ENCODE measurements at regions not wholly inside any gene's neighbourhood (a gene's known extent, or its start where the extent isn't known, plus 50 kb on each side); places are given as distances from the start of the nearest gene placed in this dataset.
"Not testable (repeated sequence)": the region's sequence is repeated elsewhere in the genome, so short reads cannot be mapped to it uniquely, and the experiment has no call there.

- DNase-seq (ENCODE audit: low spot score); intact Hi-C loops (cut with DNase I): not testable (repeated sequence)
These were observed 125.3 kb downstream of the CD83 start for GRCh38 chr6:14242912-14243311.

- no peak for DNase-seq (ENCODE audit: low spot score)
- intact Hi-C loops (cut with DNase I): no loop called here
These were observed 126.0 kb downstream of the CD83 start for GRCh38 chr6:14243597-14243996.

GRCh38 chr6:14246876-14247275 is 129.3 kb downstream of the CD83 start:
- intact Hi-C loops (cut with DNase I): no loop called here
- DNase-seq (ENCODE audit: low spot score): no peak

- no peak for DNase-seq (ENCODE audit: low spot score)
- intact Hi-C loops (cut with DNase I): no loop called here
These were observed 133.0 kb downstream of the CD83 start for GRCh38 chr6:14250573-14250972.

DNA sequence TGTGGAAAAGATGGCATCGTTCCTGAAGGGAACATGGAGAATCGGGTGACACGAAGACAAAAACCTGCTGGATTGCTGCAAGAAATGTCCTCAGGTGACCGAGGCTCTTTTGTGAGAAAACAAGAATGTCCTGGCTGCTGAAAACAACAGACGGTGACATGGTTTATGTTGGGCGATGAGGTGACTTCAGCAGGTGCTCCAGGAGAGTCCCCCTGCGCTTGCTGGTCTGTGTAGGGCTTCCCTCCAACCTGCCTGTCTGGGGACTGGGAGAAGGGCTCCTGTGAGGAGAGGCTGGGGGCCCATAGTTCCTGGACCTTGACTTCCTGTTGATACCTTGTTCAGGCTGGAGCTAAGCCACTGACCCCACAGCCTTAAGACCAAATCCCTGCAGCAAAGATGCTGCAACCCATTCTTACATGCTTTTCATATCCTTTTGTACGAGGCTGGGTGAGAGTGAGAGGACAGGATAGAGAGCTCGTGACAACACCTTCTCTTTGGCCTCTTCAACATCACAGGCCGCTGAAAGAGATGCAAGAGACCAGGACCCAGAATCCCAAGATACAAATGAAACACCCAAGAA is 134.8 kb downstream of the CD83 start:
- no peak for DNase-seq (ENCODE audit: low spot score)
- intact Hi-C loops (cut with DNase I): no loop called here

DNA sequence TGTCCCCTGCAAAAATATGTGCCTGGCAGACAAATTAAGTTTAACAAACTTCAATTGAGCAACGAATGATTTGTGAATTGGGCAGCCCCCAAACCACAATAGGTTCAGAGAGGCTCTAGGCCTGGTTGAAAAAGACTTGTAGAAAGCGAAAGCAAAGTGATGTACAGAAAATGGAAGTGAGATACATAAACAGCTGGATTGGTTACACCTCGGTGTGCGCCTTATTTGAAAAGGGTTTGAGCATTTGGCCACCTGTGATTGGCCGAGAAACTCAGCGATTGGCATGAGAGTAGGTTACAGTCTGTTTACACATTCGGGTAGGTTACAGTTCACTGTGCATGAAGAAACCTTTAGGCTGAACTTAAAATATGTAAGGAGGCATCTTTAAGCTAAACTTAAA is 136.9 kb downstream of the CD83 start:
- intact Hi-C loops (cut with DNase I): no loop called here
- no peak for DNase-seq (ENCODE audit: low spot score)

DNA sequence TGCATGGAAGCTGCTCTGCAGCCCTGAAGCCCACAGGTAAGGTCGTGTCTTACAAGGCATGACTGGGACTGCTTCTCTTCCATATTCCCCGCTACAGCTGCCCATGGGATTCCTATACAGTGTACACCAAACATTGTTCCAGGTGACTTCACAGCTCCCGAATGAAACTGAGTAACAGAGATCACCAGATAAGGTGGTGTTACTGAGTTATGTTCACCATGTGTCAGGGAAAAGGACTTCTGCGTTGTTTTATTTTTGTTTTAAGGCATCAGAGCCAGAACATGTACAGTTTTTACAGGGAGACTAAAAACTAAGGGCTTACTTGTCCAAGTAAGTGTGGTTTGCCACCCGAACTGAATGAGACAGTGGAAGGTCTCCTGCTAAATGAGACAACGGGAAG is 138.3 kb downstream of the CD83 start:
- DNase-seq (ENCODE audit: low spot score): no peak
- intact Hi-C loops (cut with DNase I): no loop called here

DNA sequence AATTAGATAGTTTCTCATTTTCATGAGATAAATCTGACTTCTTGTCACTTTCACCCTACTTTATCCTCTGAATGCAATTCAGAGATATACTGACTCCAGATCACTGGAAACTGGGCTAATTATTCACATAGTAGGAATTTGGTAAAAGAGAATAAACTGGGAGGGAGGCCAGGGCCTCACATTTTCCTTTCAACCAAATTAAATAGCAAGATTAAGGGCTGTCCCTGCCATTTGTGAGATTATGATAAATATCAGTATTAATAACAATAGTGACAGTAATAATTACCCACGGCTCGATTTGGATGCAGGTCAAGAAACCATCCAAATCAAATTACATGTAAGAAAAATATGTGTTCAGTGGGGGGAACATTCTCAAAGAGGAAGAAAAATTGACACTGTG is 140.5 kb downstream of the CD83 start:
- intact Hi-C loops (cut with DNase I): no loop called here
- DNase-seq (ENCODE audit: low spot score): no peak

DNA sequence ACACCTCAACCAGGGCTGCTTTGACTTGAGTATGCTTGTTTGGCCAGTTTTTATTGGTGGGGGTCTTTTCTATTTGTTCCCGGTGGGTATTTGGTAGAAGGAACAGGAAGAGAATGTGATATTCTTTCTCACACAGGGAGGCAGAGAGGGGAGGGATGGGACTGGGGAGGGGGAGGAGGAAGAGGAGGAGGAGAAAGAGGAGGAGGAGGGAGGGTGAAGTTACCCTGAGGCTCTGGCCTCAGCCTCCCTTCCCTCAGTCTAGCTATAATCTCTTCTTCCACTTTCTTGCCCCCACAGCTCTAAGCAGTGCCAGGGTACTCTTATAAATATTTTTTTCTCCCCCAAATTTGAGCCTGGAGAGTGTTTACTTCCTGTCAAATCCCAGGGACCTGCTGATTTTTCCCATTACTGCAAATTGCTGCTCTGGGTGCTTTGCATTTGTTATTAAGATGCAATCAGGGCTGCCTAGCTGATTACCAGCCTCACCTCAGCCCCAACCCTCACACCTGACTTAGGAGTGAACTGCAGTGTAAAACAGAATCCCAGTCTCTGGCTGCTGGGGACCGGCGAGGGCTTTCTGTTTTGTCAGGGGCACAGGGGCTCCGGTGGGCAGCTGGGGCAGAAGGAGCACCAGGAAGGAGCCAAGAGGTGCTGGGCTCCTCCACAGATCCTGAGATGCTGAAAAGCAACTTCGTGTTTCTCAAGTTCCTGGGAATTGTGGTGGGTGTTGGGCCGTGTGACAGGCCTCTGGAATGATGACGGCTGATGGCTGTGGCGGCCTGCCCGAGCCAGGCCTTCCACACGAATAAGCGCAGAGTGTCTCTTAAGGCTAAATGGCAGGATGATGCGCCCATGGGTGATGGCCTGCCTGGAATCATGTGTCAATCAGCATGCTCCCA is 141.4 kb downstream of the CD83 start:
- intact Hi-C loops (cut with DNase I): no loop called here
- no peak for DNase-seq (ENCODE audit: low spot score)

GRCh38 chr6:14259594-14260152 is 142.1 kb downstream of the CD83 start:
- intact Hi-C loops (cut with DNase I): no loop called here
- no peak for DNase-seq (ENCODE audit: low spot score)

DNA sequence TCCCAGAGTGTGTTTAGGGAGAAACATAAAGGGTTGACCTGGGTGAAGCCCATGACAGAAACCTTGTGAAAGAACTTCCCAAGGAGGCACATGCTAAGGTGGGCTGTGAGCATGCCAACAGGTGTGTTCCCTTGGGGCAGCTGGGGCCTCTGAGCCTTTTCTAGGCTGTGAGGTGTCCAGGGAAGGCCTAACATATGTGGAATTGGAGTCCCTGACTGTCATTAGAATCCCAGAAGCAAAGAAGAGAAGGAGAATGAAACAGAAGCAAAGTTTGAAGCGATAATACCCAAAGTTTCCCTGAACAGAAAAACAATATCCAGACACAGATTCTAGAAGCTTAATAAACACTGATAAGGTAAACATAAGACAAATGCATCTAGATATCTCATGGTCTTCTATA is 143.3 kb downstream of the CD83 start:
- no peak for DNase-seq (ENCODE audit: low spot score)
- intact Hi-C loops (cut with DNase I): no loop called here

DNA sequence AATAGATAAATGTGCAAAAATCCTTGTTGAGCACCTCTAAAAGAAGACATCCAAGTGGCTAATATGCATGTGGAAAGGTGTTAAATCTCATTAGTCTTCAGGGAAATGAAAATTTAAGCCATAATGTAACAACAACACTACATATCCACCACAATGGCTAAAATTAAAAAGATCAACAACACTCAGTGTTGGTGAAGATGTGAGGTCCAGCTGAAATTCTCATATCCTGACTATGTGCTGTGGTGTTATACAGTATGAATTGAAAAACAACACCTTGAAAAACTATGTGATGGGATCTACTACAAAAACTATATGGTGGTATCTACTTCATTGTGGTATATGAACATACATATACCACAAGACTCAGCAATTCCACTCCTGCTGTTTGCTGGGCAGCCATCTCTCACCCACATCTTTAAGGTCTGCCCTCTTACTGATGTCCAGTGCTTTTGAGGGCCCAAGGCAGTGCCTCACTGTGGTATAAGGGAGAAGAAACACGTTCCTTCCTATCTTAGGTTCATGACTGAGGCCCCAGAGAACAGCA is 146.4 kb downstream of the CD83 start:
- DNase-seq (ENCODE audit: low spot score): no peak
- intact Hi-C loops (cut with DNase I): no loop called here

GRCh38 chr6:14265049-14266021 is 147.8 kb downstream of the CD83 start:
- intact Hi-C loops (cut with DNase I): no loop called here
- no peak for DNase-seq (ENCODE audit: low spot score)

GRCh38 chr6:14266266-14266665 is 148.7 kb downstream of the CD83 start:
- no peak for DNase-seq (ENCODE audit: low spot score)
- intact Hi-C loops (cut with DNase I): no loop called here

- no peak for DNase-seq (ENCODE audit: low spot score)
- intact Hi-C loops (cut with DNase I): no loop called here
These were observed 150.5 kb downstream of the CD83 start for GRCh38 chr6:14267885-14268660.

- intact Hi-C loops (cut with DNase I): no loop called here
- DNase-seq (ENCODE audit: low spot score): no peak
These were observed 151.9 kb downstream of the CD83 start for GRCh38 chr6:14269436-14269835.

DNA sequence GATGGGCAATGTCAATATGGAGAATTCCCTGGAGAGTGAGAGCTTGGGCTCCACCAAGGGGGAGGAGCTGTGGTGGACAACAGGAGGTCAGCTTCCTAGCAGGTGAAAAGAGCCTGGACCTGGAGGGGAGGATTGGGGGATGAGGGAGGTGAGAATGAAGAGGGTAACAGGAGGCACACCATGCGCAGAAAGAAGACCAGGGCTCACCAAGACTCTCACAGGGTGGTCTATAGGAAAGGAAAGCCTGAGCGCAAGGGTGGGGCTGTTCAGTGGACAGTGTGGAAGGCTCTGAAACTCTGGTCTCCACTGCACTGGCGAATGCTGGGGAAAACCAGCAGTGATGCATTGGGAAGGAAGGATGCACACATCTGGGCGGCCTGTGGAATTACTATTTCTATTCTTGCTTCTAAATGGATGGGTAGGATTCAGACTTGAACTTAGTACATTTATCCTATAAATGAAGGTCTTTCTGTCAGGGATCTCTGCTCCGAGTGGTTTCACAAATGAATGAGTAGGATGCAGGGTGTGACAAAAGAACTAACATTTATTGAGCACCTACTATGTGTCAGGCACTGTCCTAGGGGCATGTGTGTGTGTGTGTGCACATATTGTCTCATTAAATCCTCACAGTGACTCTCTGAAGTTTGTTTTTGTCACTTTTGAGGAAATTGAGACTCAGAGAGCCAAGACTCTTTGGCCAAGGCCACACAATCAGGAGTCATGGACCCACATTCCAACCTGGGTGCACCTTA is 152.7 kb downstream of the CD83 start:
- intact Hi-C loops (cut with DNase I): no loop called here
- no peak for DNase-seq (ENCODE audit: low spot score)
